T47D (cell line): ENCODE measurements at regions not wholly inside any gene's neighbourhood (a gene's known extent, or its start where the extent isn't known, plus 50 kb on each side); places are given as distances from the start of the nearest gene placed in this dataset.
"Not testable (repeated sequence)": the region's sequence is repeated elsewhere in the genome, so short reads cannot be mapped to it uniquely, and the experiment has no call there.

Source experiments
- DNase-seq, 2 experiments: peaks; one replicate each; pipeline versions ENCODE4 v3.0.0 to v3.0.0-alpha.2; 2011 to 2012; ENCODE audit warnings: low read depth in 1 of 2, low spot score in 1 of 2
- JUND ChIP-seq: IDR thresholded peaks from 2 replicates; pipeline ENCODE4 v1.6.1; 2012; ENCODE audit warnings: low read depth
- in situ Hi-C: cut with HindIII; loops from 2 replicates; pipeline ENCODE4 v1.10.0; 2016; ENCODE audit warnings: low sequenced_read_pairs, low pct_unique_long_range_greater_than_20kb

DNA sequence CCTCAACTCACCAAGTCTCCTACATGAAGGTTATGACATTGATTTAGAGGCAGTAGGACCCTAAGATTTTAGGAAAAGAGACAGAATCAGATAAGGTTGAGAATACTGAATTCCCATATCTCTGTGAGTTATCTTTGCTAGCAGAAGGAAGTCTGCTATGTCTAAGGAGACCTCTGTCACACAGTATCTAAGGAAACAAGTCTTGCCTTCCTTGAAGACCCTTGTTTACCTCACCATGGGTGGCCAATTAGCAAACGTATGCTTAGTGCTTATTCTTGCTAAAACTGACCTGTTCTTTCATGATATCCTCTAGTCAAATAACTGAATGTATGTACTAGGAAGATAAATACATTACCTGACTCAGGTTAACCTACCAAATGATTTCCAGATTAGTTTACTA is 855.4 kb upstream of the SLITRK1 start:
- DNase-seq: no peak
- no peak for TF ChIP-seq JUND
- in situ Hi-C loops: no loop called here

DNA sequence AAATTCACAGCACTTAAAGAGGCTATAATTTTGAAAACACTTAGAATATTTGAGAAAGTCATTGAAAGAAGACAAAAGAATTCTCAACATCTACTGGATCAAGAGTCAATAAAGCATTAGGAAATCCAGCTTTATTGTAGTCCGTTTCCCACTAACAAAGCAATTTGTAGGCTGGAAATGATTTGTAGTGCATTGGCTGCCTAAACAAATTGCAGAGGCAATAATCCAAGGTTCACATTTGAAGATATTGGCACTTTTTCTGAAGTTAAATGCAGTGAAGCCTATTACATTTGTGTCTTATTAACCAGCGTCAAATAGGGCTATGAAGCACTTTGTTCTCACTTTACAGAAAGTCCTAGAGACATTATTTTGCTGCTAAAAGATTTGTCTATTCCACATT is 848.1 kb upstream of the SLITRK1 start:
- DNase-seq: no peak
- in situ Hi-C loops: no loop called here
- TF ChIP-seq JUND: no peak

DNA sequence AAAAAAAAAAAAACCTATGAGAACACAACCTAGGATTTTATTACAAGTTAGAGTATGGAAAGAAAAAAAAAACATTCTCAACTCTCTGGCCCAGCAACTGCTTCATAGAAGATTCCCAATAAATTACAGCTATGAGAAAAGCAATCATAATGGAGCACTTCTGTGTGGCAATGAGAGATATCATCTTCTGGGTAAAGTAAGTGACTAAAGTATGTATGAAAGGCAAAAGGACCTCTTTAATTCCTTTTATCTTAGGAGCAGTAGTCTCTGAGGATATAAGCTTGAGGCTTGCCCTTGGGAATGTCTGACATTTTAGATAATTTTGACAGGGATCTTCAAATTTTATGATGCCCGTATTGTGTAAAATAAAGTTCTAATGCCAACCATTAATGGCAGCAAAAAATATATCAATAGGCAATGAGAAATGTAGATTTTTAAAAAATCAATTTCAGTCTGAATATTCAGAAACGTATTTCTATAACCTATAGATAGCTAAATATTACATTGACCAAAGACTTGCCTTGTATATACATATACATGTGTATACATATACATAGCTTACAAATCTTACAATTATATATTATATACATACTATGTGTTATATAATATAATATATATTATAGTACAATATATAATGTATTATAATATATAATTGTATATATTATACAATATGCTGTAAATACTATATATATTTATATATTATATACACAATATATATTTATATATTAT is 823.9 kb upstream of the SLITRK1 start:
- no peak for TF ChIP-seq JUND
- in situ Hi-C loops: no loop called here
- DNase-seq: no peak

DNA sequence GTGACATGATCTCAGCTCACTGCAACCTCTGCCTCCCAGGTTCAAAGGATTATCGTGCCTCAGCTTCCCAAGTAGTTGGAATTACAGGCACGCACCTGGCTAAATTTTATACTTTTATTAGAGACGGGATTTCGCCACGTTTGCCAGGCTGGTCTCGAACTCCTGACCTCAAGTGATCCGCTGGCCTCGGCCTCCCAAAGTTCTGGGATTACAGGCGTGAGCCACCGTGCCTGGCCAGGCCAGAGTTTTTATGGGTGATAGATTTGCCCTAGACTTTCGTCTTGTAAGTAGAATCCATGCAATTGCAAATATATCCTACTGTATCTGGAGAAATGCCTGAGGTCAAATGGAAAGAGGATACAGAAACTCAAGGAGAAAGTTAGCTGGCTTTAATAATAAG is 819.9 kb upstream of the SLITRK1 start:
- no peak for DNase-seq
- no peak for TF ChIP-seq JUND
- in situ Hi-C loops: no loop called here

DNA sequence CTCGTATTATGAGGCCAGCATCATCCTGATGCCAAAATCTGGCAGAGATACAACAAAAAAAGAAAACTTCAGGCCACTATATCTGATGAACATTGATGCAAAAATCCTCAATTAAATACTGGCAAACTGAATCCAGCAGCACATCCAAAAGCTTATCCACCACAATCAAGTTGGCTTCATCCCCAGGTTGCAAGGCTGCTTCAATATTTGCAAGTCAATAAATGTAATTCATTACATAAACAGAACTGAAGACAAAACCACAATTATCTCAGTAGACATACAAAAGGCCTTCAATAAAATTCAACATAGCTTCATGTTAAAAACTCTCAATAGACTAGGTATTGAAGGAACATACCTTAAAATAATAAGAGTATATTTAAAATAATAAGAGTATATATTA is 815.3 kb upstream of the SLITRK1 start:
- DNase-seq: peak in 1 of 2 experiments; percentile 53
- in situ Hi-C loops: not testable (repeated sequence)

DNA sequence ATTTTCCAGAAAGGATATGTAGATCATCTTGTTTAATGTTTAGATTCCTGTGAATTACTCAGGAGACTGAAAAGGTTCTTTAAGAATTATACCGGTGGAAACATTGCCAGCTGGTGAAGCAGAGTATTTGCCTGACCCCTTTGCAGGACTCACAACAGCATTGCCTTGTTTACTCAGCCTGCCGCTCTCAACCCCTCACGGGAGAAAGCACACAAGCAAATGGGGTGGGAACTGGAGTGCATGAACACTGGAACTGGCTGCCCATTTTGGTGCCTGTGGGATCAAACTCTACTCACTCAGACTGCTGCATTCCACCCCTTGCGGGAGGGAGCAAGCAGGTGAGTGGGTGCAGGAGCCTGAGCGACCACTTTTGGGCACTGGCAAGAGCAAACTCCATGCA is 804.7 kb upstream of the SLITRK1 start:
- DNase-seq: no peak
- TF ChIP-seq JUND: no peak
- in situ Hi-C loops: no loop called here

DNA sequence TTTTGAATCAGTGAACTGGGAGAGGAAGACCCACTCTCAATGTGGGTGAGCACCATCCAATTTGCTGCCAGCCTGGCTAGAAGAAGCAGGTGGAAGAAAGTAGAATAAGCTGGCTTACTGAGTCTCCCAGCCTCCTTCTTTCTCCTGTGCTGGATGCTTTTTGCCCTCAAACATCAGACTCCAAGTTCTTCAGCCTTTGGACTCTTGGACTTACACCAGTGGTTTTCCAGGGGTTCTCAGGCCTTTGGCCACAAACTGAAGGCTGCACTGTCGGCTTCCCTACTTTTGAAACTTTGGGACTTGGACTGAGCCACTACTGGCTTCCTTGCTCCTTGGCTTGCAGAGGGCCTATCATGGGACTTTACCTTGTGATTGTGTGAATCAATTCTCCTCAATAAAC is 804.2 kb upstream of the SLITRK1 start:
- no peak for TF ChIP-seq JUND

DNA sequence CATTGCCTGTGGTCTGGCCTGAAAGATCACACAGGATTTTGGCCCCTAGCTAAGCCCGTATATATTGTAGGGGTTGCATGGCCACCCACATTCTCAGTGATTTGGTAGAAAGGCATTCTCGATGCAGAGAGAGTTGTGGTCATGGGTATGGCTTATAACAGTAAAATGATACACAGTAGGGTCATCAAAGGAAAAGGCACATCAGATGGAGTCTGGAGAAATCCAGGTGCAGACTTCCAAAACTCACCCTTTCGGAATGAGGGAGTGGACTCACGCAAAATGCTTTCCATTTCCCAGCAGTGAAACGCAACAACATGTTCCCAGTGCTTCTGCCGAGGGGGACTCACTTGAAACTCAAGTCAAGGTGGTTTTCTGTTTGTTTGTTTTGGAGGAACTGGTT is 802.5 kb upstream of the SLITRK1 start:
- in situ Hi-C loops: no loop called here
- no peak for DNase-seq
- no peak for TF ChIP-seq JUND

More for the DNA sequence above, 804.2 kb upstream of the SLITRK1 start:
- DNase-seq: no peak
- in situ Hi-C loops: no loop called here

DNA sequence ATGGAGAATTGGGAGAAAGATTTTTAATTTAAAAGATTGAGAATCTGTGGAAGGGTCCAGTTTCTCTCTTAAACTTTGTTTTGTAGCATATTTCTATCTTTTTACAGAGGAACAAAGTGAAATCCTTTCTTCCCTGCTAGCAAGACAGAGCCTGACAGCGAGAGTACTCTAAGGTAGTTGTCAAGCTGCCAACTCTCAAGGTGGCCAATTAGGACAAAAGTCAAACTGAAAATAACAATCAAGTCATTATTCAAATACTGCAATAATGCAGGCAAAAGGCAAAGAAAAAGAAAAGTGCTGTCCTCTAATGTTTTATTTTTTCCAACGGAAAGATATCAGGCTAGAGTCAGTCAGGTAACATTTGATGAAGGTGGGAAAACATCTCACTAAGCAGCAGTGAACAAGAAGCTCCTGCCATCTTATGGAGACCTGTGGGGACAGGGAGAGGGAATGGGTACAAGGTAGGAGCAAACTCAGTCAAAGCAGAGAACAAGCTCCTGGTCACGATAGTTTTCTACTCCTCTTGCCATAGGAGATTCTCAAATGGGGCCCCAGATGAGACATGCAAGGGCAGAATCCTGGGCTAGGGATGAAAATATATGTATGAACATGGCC is 801.9 kb upstream of the SLITRK1 start:
- in situ Hi-C loops: no loop called here
- no peak for DNase-seq
- no peak for TF ChIP-seq JUND

DNA sequence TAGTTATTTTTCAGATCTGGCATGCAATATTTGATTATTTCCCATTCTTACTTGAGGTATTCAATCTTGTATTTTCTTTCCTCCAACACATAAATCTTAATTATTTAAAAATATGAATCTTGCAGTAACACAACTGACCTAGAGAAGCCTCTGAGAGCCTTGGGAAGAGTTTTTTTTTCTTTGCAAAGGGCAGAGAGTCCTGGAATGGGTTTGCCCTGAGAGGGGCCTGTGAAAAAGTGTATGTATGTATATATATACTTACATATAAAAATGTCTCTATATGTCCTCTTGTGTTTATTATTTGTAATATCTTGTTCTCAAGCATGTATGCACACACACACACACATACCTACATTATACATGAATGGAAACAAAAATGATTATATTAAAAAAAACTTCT is 801.2 kb upstream of the SLITRK1 start:
- in situ Hi-C loops: no loop called here
- no peak for DNase-seq
- TF ChIP-seq JUND: no peak

DNA sequence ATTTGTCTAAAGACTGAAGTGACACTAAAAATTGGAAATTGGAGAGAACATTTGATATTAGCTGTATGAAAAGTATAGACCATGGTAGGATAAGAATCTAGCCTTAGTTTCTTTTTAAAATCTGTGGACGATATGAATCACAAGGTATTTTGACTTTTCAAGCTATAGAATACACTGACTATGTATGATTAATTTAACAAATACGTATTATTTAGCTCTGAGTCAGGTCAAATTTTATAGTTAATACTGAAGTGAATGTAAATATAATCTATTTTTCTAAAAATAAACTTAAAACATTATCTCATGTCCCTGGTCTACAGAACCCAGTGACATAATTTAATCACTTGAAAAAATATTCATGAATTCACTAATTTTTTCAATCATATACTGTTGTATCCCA is 795.6 kb upstream of the SLITRK1 start:
- DNase-seq: no peak
- in situ Hi-C loops: no loop called here
- no peak for TF ChIP-seq JUND

DNA sequence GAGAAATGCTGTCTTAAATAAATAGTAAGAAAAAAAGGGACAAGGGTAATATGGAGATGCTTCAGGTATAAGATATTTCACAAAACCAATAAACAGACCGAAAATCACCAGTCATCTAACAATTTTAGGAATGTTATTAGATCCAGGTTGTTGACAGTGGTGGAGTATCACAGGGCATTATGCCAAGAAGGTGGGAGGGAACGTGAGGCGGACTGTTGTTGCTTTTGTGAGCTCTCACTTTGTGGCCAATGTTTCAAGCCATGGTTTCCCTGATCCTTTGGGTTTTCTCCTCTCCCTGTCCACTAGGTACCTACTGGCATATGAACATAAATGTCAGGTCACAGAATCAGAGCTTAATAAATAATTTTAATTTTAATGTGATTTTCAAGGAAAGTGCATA is 790.3 kb upstream of the SLITRK1 start:
- in situ Hi-C loops: no loop called here
- no peak for DNase-seq
- no peak for TF ChIP-seq JUND

DNA sequence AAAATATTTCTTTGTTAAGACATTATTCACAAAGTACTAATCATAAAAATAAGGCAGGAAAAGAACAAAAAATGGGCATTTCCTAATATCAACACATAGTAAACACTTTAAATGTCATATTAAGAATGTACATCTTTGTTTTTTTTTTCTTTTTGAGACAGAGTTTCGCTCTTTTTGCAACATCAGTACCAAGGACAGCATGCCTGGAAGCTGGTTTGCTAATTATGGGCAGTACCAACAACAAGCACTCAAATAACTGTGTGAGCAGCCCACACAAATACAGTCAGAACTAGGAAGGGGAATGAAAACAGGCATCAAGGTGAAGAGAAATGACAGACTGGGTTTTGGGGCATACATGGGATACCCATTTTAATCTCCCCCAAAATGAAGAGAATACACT is 788.0 kb upstream of the SLITRK1 start:
- TF ChIP-seq JUND: no peak
- in situ Hi-C loops: no loop called here
- DNase-seq: no peak

DNA sequence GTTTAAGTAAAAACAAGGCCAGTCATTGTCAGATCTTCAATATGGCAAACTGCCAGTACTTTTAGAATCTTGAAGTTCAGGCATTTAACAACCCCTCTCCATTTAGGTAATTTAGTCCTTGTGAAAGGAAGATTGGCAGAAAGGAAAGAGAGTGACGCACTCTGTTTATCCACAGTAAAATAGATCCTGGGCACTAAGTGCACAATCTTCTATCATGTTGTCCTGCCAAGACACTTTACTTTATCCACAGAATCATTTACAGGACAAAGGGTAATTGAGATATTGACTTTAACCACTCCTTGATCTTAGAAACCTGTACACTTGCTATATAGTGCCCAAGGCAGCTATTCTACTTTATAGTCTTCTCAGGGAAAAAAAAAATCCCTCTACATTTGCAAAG is 786.4 kb upstream of the SLITRK1 start:
- DNase-seq: no peak
- in situ Hi-C loops: no loop called here
- TF ChIP-seq JUND: no peak
